HepG2 (cell line): ENCODE measurements at regions not wholly inside any gene's neighbourhood (a gene's known extent, or its start where the extent isn't known, plus 50 kb on each side); places are given as distances from the start of the nearest gene placed in this dataset.

ENCODE experiments used
- ATAC-seq: fragments of 200-7000 bp; cut with Tn5 transposase; 3 replicates; pipeline ENCODE4 v1.9.1; 2020; ENCODE audit warnings: mild to moderate bottlenecking, moderate library complexity
- BruUV-seq: library from RNA; stranded (reverse); fragments of 400-500 nt; replicated peaks from 2 replicates; lab custom pipeline; 2021; lab: Mats Ljungman, UMichigan
- CTCF ChIA-PET: fragments of 300-600 bp; formaldehyde crosslinking; extraction: SDS; loops from one replicate; lab custom pipeline; 2021; ENCODE audit warnings: low total read pairs, inconsistent platforms, low intra/inter-chr PET ratio; lab: Yijun Ruan, JAX
- POLR2A ChIA-PET: fragments of 350-600 bp; sonication (Branson Sonifier 250); formaldehyde crosslinking; loops from one replicate; lab custom pipeline; 2020; ENCODE audit warnings: antibody characterized with exemption, inconsistent platforms; lab: Yijun Ruan, JAX
- DNase-seq: peaks from one replicate; pipeline ENCODE4 v3.0.0-alpha.2; 2015; ENCODE audit warnings: low spot score
- FAIRE-seq: peaks from 3 replicates; lab custom pipeline; 2011; peaks lifted over from hg19 to GRCh38; lab: Jason Lieb, UNC
- H2AFZ ChIP-seq: one replicate; pipeline ENCODE4 v1.6.1; 2011; ENCODE audit warnings: low read length, inconsistent platforms
- H3K27ac ChIP-seq: fragments of 300-600 bp; 3 replicates; pipeline ENCODE4 v1.8.0; 2011; ENCODE audit warnings: mixed run types, mild to moderate bottlenecking, mixed read lengths, low read length, inconsistent platforms; ENCODE audit not compliant: insufficient read depth; ENCODE audit errors: extremely low read length
- H3K27me3 ChIP-seq, 2 experiments: fragments of 200-600 bp in 1 of 2; 2 replicates in 1 of 2; 3 replicates in 1 of 2; pipeline versions ENCODE4 v1.6.0 to v1.8.0; 2011; ENCODE audit warnings: low read length in 2 of 2, mild to moderate bottlenecking in 2 of 2, moderate library complexity in 2 of 2, inconsistent platforms in 1 of 2; ENCODE audit not compliant: insufficient read depth in 2 of 2, control insufficient read depth in 1 of 2
- H3K36me3 ChIP-seq, 2 experiments: fragments of 200-600 bp in 1 of 2; replicated peaks in 1 of 2; 2 replicates in 1 of 2; 3 replicates in 1 of 2; pipeline versions ENCODE4 v1.5.1 to v1.8.0; 2011; ENCODE audit warnings: low read length in 2 of 2, inconsistent platforms in 1 of 2; ENCODE audit not compliant: insufficient read depth in 2 of 2, control insufficient read depth in 1 of 2
- H3K4me1 ChIP-seq: 2 replicates; pipeline ENCODE4 v1.5.1; 2012; ENCODE audit warnings: low read length, inconsistent platforms; ENCODE audit not compliant: insufficient read depth
- H3K4me2 ChIP-seq: 2 replicates; pipeline ENCODE4 v1.6.0; 2011; ENCODE audit warnings: low read depth, low read length, inconsistent platforms
- H3K4me3 ChIP-seq, 3 experiments: fragments of 200-600 bp in 1 of 3; sonication (generic), shearing (Covaris generic) in 1 of 3; replicated peaks in 1 of 3; 2 replicates each; pipeline ENCODE4 v1.5.1; 2011 to 2016; ENCODE audit warnings: low read length in 3 of 3, inconsistent platforms in 2 of 3, low read depth in 2 of 3, mild to moderate bottlenecking in 2 of 3, control low read depth in 1 of 3, mixed read lengths in 1 of 3; ENCODE audit not compliant: insufficient read depth in 1 of 3
- H3K79me2 ChIP-seq: one replicate; pipeline ENCODE4 v1.6.1; 2011; ENCODE audit warnings: low read length, inconsistent platforms; ENCODE audit not compliant: insufficient read depth
- H3K9ac ChIP-seq: 2 replicates; pipeline ENCODE4 v1.6.0; 2011; ENCODE audit warnings: mild to moderate bottlenecking, low read depth, low read length, inconsistent platforms; ENCODE audit not compliant: insufficient read depth
- H3K9me3 ChIP-seq: 2 replicates; pipeline ENCODE4 v1.5.1; 2012; ENCODE audit warnings: mild to moderate bottlenecking, low read length
- H4K20me1 ChIP-seq: 2 replicates; pipeline ENCODE4 v1.6.0; 2011; ENCODE audit warnings: inconsistent platforms, mild to moderate bottlenecking, low read length, moderate library complexity; ENCODE audit not compliant: insufficient read depth
- ESRRA ChIP-seq: sonication (generic); formaldehyde crosslinking; IDR thresholded peaks from 2 replicates; pipeline ENCODE4 v1.5.1; 2020; ENCODE audit warnings: mild to moderate bottlenecking, low read depth, missing genetic modification reagents
- ETV5 ChIP-seq: IDR thresholded peaks from 2 replicates; pipeline ENCODE4 v1.6.1; 2018; ENCODE audit warnings: missing biosample characterization, missing genetic modification reagents, inconsistent platforms, borderline replicate concordance
- ISL2 ChIP-seq: sonication (generic); formaldehyde crosslinking; IDR thresholded peaks from 2 replicates; pipeline ENCODE4 v1.5.0; 2020; ENCODE audit warnings: missing genetic modification reagents
- KDM2A ChIP-seq: sonication (generic); formaldehyde crosslinking; IDR thresholded peaks from 2 replicates; pipeline ENCODE4 v1.4.0; 2020; ENCODE audit warnings: low read depth, missing genetic modification reagents, borderline replicate concordance
- RBAK ChIP-seq: sonication (generic); formaldehyde crosslinking; IDR thresholded peaks from 2 replicates; pipeline ENCODE4 v1.5.1; 2020; ENCODE audit warnings: mild to moderate bottlenecking, missing genetic modification reagents
- RFXANK ChIP-seq: IDR thresholded peaks from 2 replicates; pipeline ENCODE4 v1.6.1; 2016
- SRY ChIP-seq: sonication (generic); formaldehyde crosslinking; IDR thresholded peaks from 2 replicates; pipeline ENCODE4 v1.8.0; 2022; ENCODE audit warnings: mild to moderate bottlenecking, missing genetic modification reagents
- TBX3 ChIP-seq: fragments of 450-650 bp; IDR thresholded peaks from 2 replicates; pipeline ENCODE4 v1.6.1; 2017; ENCODE audit warnings: antibody characterized with exemption, mild to moderate bottlenecking, inconsistent platforms, borderline replicate concordance
- TEAD2 ChIP-seq: sonication (generic); formaldehyde crosslinking; IDR thresholded peaks from 2 replicates; pipeline ENCODE4 v1.9.0; 2021; ENCODE audit warnings: missing genetic modification reagents
- ZNF143 ChIP-seq: sonication (generic); formaldehyde crosslinking; IDR thresholded peaks from 2 replicates; pipeline ENCODE4 v1.4.0; 2020; ENCODE audit warnings: missing genetic modification reagents
- ZNF296 ChIP-seq: sonication (generic); formaldehyde crosslinking; conservative IDR thresholded peaks from 2 replicates; pipeline ENCODE4 v1.5.0; 2020; ENCODE audit warnings: mild to moderate bottlenecking, missing genetic modification reagents
- in situ Hi-C: cut with HindIII; loops from 2 replicates; pipeline ENCODE4 v1.10.0; 2017; ENCODE audit warnings: low pct_unique_long_range_greater_than_20kb; ENCODE audit not compliant: extremely low pct_ligation_motif_present
- intact Hi-C: fragments of 100-400 bp; cut with micrococcal nuclease; formaldehyde crosslinking; loops from one replicate; pipeline ENCODE4 v1.10.0; 2022; ENCODE audit not compliant: unreplicated experiment
- TF ChIP-seq, protein P1 (sequence below), 2 experiments: sonication (generic) in 1 of 2; formaldehyde crosslinking in 1 of 2; IDR thresholded peaks; 2 replicates each; pipeline versions ENCODE4 v1.4.0 to v1.6.1; 2016 to 2020; ENCODE audit warnings: borderline replicate concordance in 1 of 2, low read depth in 1 of 2, mild to moderate bottlenecking in 1 of 2, missing genetic modification reagents in 1 of 2
- TF ChIP-seq, protein P2 (sequence below): sonication (generic); formaldehyde crosslinking; IDR thresholded peaks from 2 replicates; pipeline ENCODE4 v1.4.0; 2020; ENCODE audit warnings: mild to moderate bottlenecking, missing genetic modification reagents
- TF ChIP-seq, protein P3 (sequence below): sonication (generic); formaldehyde crosslinking; IDR thresholded peaks from 2 replicates; pipeline ENCODE4 v1.5.1; 2020; ENCODE audit warnings: mild to moderate bottlenecking, missing genetic modification reagents, borderline replicate concordance
- TF ChIP-seq, protein P4 (sequence below): sonication (generic); formaldehyde crosslinking; IDR thresholded peaks from 2 replicates; pipeline ENCODE4 v1.5.0; 2020; ENCODE audit warnings: mild to moderate bottlenecking, missing genetic modification reagents

DNA sequence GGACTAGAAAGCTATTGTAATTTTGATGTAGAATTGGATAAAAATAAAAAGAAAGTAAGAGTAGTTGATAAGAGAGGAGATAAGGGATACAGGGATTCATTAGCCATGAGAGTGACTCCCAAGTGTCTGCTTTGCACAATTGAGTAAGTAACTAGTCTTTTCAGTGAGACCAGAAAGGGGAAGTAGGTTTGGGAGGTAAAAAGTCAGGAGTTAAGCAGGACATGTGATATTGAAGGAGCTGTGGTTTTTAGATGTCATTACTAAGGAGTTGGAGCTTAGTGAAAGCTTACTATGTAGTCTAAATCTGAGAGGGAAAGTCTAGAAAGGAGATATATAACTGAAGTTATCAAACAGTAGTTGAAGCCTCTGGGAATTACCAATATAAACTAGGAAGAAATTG, 93.4 kb downstream of the SLC5A7 start:
- Histone ChIP-seq H4K20me1 (no peaks in the 10 kb centered on the region), H3K4me1 (no peaks in the 10 kb centered on the region), H3K27ac (no peak overlapping the region), H3K9me3 (no peaks in the 10 kb centered on the region), H3K36me3 (no peaks in the 10 kb centered on the region), H2AFZ (no peak overlapping the region), H3K79me2 (no peaks in the 10 kb centered on the region), H3K4me3 (no peak overlapping the region), H3K9ac (no peak overlapping the region), H3K27me3 (no peaks in the 10 kb centered on the region; a peak in 1 of 5 replicates), H3K4me2 (no peak overlapping the region)
- DNase-seq: no peak
- FAIRE-seq: no peak
- POLR2A ChIA-PET: no interaction called here
- intact Hi-C loops (no loop called here), in situ Hi-C loops (no loop called here)
- ATAC-seq: no peak
- CTCF ChIA-PET: no interaction called here
- no TSS peak for BruUV-seq
- TF ChIP-seq, protein P1, sequence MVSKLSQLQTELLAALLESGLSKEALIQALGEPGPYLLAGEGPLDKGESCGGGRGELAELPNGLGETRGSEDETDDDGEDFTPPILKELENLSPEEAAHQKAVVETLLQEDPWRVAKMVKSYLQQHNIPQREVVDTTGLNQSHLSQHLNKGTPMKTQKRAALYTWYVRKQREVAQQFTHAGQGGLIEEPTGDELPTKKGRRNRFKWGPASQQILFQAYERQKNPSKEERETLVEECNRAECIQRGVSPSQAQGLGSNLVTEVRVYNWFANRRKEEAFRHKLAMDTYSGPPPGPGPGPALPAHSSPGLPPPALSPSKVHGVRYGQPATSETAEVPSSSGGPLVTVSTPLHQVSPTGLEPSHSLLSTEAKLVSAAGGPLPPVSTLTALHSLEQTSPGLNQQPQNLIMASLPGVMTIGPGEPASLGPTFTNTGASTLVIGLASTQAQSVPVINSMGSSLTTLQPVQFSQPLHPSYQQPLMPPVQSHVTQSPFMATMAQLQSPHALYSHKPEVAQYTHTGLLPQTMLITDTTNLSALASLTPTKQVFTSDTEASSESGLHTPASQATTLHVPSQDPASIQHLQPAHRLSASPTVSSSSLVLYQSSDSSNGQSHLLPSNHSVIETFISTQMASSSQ (IDR thresholded peaks at IDR 0.05; ENCODE audit: low read depth): no peak
- TF ChIP-seq, protein P1 (CRISPR knock-in tag; IDR thresholded peaks at IDR 0.05; ENCODE audit: borderline replicate concordance): no peak
- TF ChIP-seq, protein P2, sequence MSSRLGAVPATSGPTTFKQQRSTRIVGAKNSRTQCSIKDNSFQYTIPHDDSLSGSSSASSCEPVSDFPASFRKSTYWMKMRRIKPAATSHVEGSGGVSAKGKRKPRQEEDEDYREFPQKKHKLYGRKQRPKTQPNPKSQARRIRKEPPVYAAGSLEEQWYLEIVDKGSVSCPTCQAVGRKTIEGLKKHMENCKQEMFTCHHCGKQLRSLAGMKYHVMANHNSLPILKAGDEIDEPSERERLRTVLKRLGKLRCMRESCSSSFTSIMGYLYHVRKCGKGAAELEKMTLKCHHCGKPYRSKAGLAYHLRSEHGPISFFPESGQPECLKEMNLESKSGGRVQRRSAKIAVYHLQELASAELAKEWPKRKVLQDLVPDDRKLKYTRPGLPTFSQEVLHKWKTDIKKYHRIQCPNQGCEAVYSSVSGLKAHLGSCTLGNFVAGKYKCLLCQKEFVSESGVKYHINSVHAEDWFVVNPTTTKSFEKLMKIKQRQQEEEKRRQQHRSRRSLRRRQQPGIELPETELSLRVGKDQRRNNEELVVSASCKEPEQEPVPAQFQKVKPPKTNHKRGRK (CRISPR knock-in tag): no peak
- no peak for TF ChIP-seq RFXANK
- no peak for TF ChIP-seq TBX3
- TF ChIP-seq, protein P3, sequence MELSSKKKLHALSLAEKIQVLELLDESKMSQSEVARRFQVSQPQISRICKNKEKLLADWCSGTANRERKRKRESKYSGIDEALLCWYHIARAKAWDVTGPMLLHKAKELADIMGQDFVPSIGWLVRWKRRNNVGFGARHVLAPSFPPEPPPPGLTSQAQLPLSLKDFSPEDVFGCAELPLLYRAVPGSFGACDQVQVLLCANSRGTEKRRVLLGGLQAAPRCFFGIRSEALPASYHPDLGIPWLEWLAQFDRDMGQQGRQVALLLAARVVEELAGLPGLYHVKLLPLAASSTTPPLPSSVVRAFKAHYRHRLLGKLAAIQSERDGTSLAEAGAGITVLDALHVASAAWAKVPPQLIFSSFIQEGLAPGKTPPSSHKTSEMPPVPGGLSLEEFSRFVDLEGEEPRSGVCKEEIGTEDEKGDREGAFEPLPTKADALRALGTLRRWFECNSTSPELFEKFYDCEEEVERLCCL (CRISPR knock-in tag): no peak
- TF ChIP-seq, protein P4, sequence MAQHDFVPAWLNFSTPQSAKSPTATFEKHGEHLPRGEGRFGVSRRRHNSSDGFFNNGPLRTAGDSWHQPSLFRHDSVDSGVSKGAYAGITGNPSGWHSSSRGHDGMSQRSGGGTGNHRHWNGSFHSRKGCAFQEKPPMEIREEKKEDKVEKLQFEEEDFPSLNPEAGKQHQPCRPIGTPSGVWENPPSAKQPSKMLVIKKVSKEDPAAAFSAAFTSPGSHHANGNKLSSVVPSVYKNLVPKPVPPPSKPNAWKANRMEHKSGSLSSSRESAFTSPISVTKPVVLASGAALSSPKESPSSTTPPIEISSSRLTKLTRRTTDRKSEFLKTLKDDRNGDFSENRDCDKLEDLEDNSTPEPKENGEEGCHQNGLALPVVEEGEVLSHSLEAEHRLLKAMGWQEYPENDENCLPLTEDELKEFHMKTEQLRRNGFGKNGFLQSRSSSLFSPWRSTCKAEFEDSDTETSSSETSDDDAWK (CRISPR knock-in tag): no peak
- no peak for TF ChIP-seq KDM2A (CRISPR knock-in tag)
- TF ChIP-seq SRY: no peak
- no peak for TF ChIP-seq ZNF296 (CRISPR knock-in tag)
- no peak for TF ChIP-seq ESRRA (CRISPR knock-in tag)
- TF ChIP-seq ETV5: no peak
- TF ChIP-seq RBAK: no peak
- no peak for TF ChIP-seq TEAD2
- TF ChIP-seq ZNF143 (CRISPR knock-in tag): no peak
- TF ChIP-seq ISL2 (CRISPR knock-in tag): no peak
